ENCODE measurements at regions not wholly inside any gene's neighbourhood (a gene's known extent, or its start where the extent isn't known, plus 50 kb on each side); places are given as distances from the start of the nearest gene placed in this dataset.

DNA sequence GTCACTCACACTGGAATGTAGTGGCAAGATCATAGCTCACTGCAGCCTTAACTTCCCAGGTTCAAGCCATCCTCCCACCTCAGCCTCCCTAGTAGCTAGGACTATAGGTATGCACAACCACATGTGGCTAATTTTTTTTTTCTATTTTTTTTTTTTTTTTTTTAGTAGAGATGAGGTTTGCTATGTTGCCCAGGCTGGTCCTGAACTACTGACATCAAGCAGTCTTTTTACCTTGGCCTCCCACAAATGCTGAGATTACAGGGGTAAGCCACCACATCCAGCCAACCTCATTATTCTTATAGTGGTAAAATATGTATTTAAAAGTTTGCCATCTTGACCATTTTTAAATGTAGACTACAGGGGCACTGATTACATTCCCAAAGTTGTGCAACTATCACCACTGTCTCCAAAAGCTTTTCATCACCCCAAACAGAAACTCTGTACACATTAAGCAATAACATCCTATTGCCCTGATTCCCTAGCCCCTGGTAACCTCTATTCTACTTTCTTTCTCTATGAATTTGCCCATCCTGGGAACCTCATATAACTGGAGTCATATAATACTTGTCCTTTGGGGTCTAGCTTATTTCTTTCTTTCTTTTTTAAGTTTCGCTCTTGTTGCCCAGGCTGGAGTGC, 268.0 kb upstream of the JARID2 start:
- TF ChIP-seq, protein P1, sequence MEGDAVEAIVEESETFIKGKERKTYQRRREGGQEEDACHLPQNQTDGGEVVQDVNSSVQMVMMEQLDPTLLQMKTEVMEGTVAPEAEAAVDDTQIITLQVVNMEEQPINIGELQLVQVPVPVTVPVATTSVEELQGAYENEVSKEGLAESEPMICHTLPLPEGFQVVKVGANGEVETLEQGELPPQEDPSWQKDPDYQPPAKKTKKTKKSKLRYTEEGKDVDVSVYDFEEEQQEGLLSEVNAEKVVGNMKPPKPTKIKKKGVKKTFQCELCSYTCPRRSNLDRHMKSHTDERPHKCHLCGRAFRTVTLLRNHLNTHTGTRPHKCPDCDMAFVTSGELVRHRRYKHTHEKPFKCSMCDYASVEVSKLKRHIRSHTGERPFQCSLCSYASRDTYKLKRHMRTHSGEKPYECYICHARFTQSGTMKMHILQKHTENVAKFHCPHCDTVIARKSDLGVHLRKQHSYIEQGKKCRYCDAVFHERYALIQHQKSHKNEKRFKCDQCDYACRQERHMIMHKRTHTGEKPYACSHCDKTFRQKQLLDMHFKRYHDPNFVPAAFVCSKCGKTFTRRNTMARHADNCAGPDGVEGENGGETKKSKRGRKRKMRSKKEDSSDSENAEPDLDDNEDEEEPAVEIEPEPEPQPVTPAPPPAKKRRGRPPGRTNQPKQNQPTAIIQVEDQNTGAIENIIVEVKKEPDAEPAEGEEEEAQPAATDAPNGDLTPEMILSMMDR (IDR thresholded peaks at IDR 0.05), result no peak
- TF ChIP-seq POLR2A (IDR thresholded peaks at IDR 0.05), result no peak
